Mesenchymal stem cell (in vitro differentiated cells and primary cell): ENCODE measurements at regions not wholly inside any gene's neighbourhood (a gene's known extent, or its start where the extent isn't known, plus 50 kb on each side); places are given as distances from the start of the nearest gene placed in this dataset.

Source experiments
- DNase-seq: peaks from one replicate; pipeline ENCODE4 v3.0.0-alpha.2; 2013
- H2AFZ ChIP-seq: one replicate; pipeline ENCODE4 v1.6.1; 2013; ENCODE audit warnings: low read depth, mild to moderate bottlenecking, control low read depth, inconsistent platforms, low read length, moderate library complexity
- H2AK5ac ChIP-seq: 2 replicates; pipeline ENCODE4 v1.6.1; 2013; ENCODE audit warnings: low read length, moderate library complexity, mild to moderate bottlenecking, inconsistent platforms; ENCODE audit not compliant: severe bottlenecking
- H2BK120ac ChIP-seq: one replicate; pipeline ENCODE4 v1.6.1; 2013; ENCODE audit warnings: low read depth, mild to moderate bottlenecking, inconsistent platforms, low read length, moderate library complexity
- H2BK12ac ChIP-seq, 2 experiments: one replicate each; pipeline ENCODE4 v1.6.1; 2013; ENCODE audit warnings: inconsistent platforms in 2 of 2, low read length in 2 of 2, mild to moderate bottlenecking in 2 of 2, moderate library complexity in 2 of 2, control low read depth in 1 of 2
- H2BK15ac ChIP-seq: one replicate; pipeline ENCODE4 v1.6.1; 2013; ENCODE audit warnings: mild to moderate bottlenecking, low read depth, inconsistent platforms; ENCODE audit not compliant: poor library complexity, severe bottlenecking
- H2BK5ac ChIP-seq: 2 replicates; pipeline ENCODE4 v1.6.1; 2013; ENCODE audit warnings: low read depth, mild to moderate bottlenecking, low read length, control low read depth, inconsistent platforms; ENCODE audit not compliant: poor library complexity, severe bottlenecking
- H3K14ac ChIP-seq, 2 experiments: one replicate each; pipeline ENCODE4 v1.6.1; 2013; ENCODE audit warnings: inconsistent platforms in 2 of 2, low read length in 2 of 2, control low read depth in 1 of 2, mild to moderate bottlenecking in 1 of 2, moderate library complexity in 1 of 2
- H3K18ac ChIP-seq, 2 experiments: one replicate each; pipeline ENCODE4 v1.6.1; 2013; ENCODE audit warnings: inconsistent platforms in 2 of 2, low read length in 2 of 2, control low read depth in 1 of 2, low read depth in 1 of 2, mild to moderate bottlenecking in 1 of 2
- H3K23ac ChIP-seq, 2 experiments: one replicate each; pipeline ENCODE4 v1.6.1; 2013; ENCODE audit warnings: inconsistent platforms in 2 of 2, low read length in 2 of 2, mild to moderate bottlenecking in 2 of 2, moderate library complexity in 2 of 2, control low read depth in 1 of 2
- H3K27ac ChIP-seq: 2 replicates; pipeline ENCODE4 v1.5.1; 2013; ENCODE audit warnings: mild to moderate bottlenecking, moderate library complexity, low read length, control low read depth, inconsistent platforms; ENCODE audit not compliant: poor library complexity, severe bottlenecking
- H3K27me3 ChIP-seq, 2 experiments: 2 replicates each; pipeline versions ENCODE4 v1.6.1 to v1.7.0; 2013; ENCODE audit warnings: low read length in 2 of 2, mild to moderate bottlenecking in 2 of 2, moderate library complexity in 2 of 2, control low read depth in 1 of 2, inconsistent platforms in 1 of 2; ENCODE audit not compliant: control insufficient read depth in 1 of 2, insufficient read depth in 1 of 2
- H3K36me3 ChIP-seq, 2 experiments: 2 replicates each; pipeline versions ENCODE4 v1.6.1 to v1.7.0; 2013; ENCODE audit warnings: low read length in 2 of 2, control low read depth in 1 of 2, inconsistent platforms in 1 of 2, low read depth in 1 of 2, mild to moderate bottlenecking in 1 of 2; ENCODE audit not compliant: insufficient read depth in 2 of 2, control insufficient read depth in 1 of 2
- H3K4ac ChIP-seq, 2 experiments: one replicate each; pipeline ENCODE4 v1.6.1; 2013; ENCODE audit warnings: inconsistent platforms in 2 of 2, low read length in 2 of 2, mild to moderate bottlenecking in 2 of 2, moderate library complexity in 2 of 2, control low read depth in 1 of 2, low read depth in 1 of 2
- H3K4me1 ChIP-seq: 2 replicates; pipeline ENCODE4 v1.6.1; 2013; ENCODE audit warnings: low read depth, low read length, control low read depth; ENCODE audit not compliant: control insufficient read depth, insufficient read depth
- H3K4me2 ChIP-seq: 2 replicates; pipeline ENCODE4 v1.6.1; 2013; ENCODE audit warnings: low read length, mild to moderate bottlenecking, inconsistent platforms; ENCODE audit not compliant: poor library complexity, severe bottlenecking
- H3K4me3 ChIP-seq, 2 experiments: 2 replicates each; pipeline versions ENCODE4 v1.5.1 to v1.7.0; 2013; ENCODE audit warnings: low read length in 2 of 2, mild to moderate bottlenecking in 2 of 2, control low read depth in 1 of 2, low read depth in 1 of 2; ENCODE audit not compliant: insufficient read depth in 1 of 2
- H3K79me1 ChIP-seq: replicated peaks from 2 replicates; pipeline ENCODE4 v1.6.1; 2013; ENCODE audit warnings: mild to moderate bottlenecking, control low read depth, low read length, inconsistent platforms; ENCODE audit not compliant: poor library complexity, severe bottlenecking
- H3K9ac ChIP-seq: 2 replicates; pipeline ENCODE4 v1.7.0; 2013; ENCODE audit warnings: mild to moderate bottlenecking, low read length, moderate library complexity
- H3K9me3 ChIP-seq: 2 replicates; pipeline ENCODE4 v1.7.0; 2013; ENCODE audit warnings: mild to moderate bottlenecking, low read length; ENCODE audit not compliant: control insufficient read depth
- H4K8ac ChIP-seq: one replicate; pipeline ENCODE4 v1.6.1; 2013; ENCODE audit warnings: inconsistent platforms, mild to moderate bottlenecking, low read length, moderate library complexity
- H4K91ac ChIP-seq: one replicate; pipeline ENCODE4 v1.6.1; 2013; ENCODE audit warnings: mild to moderate bottlenecking, low read length, inconsistent platforms
- WGBS: methylation state at CpG from one replicate; pipeline ENCODE4 v1.1.7; 2013; ENCODE audit warnings: mixed read lengths; 5-methylcytosine and 5-hydroxymethylcytosine counted together

GRCh38 chr1:217260676-217261075, 370.2 kb downstream of the GPATCH2 start:
- H2AK5ac ChIP-seq = no peak overlapping the region
- no peak overlapping the region for H4K8ac ChIP-seq
- H3K4me2 ChIP-seq = no peak overlapping the region
- H3K23ac ChIP-seq = no peak overlapping the region
- H3K9ac ChIP-seq = no peak overlapping the region
- no peak overlapping the region for H2BK12ac ChIP-seq
- no peaks in the 10 kb centered on the region for H3K27me3 ChIP-seq
- H3K14ac ChIP-seq = no peak overlapping the region
- H3K27ac ChIP-seq = no peak overlapping the region
- H2AFZ ChIP-seq = no peak overlapping the region
- H2BK15ac ChIP-seq = no peak overlapping the region
- no peaks in the 10 kb centered on the region for H3K79me1 ChIP-seq
- H3K36me3 ChIP-seq = no peaks in the 10 kb centered on the region
- H3K4ac ChIP-seq = no peak overlapping the region
- no peak for DNase-seq
- no peak overlapping the region for H3K18ac ChIP-seq
- no peaks in the 10 kb centered on the region for H3K4me1 ChIP-seq
- no peak overlapping the region for H3K4me3 ChIP-seq
- no peak overlapping the region for H2BK120ac ChIP-seq
- H4K91ac ChIP-seq = no peak overlapping the region
- no peak overlapping the region for H2BK5ac ChIP-seq
- WGBS = 100% methylated on average over 1 of the region's 1 CpG
- no peaks in the 10 kb centered on the region for H3K9me3 ChIP-seq

DNA sequence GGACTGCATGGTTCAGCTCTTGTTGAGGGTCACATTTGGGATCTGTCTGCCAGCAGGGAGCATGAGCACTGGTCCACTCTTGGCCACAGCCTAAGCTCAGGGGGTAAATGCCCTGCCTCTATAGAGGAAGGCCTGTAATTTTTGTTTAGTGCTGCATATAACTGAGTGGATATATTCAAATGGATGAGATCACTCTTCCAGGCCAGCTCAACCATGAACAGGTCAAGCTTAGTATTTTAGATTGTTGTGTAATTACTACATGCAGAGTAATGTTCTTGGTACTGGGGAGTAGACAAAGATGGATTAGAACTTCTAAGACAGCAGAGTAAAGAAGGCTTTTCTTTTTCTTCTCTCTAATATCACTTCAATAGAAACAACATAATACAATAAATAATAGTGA, 376.9 kb downstream of the GPATCH2 start:
- H2BK5ac ChIP-seq = no peak overlapping the region
- H3K9ac ChIP-seq = no peak overlapping the region
- no peak overlapping the region for H2BK15ac ChIP-seq
- H3K9me3 ChIP-seq = peaks cover 2% of the 10 kb centered on the region
- H3K4ac ChIP-seq = no peak overlapping the region
- no peaks in the 10 kb centered on the region for H3K27me3 ChIP-seq
- no peak overlapping the region for H3K4me3 ChIP-seq
- no peak overlapping the region for H2BK120ac ChIP-seq
- H3K18ac ChIP-seq = no peak overlapping the region
- H3K4me1 ChIP-seq = no peaks in the 10 kb centered on the region
- no peak overlapping the region for H2BK12ac ChIP-seq
- H3K14ac ChIP-seq = no peak overlapping the region
- no peaks in the 10 kb centered on the region for H3K36me3 ChIP-seq
- H4K8ac ChIP-seq = no peak overlapping the region
- no peak overlapping the region for H2AFZ ChIP-seq
- no peak overlapping the region for H3K4me2 ChIP-seq
- no peak overlapping the region for H4K91ac ChIP-seq
- no peak overlapping the region for H3K23ac ChIP-seq
- H3K79me1 ChIP-seq = no peaks in the 10 kb centered on the region
- no peak overlapping the region for H3K27ac ChIP-seq
- DNase-seq = no peak
- H2AK5ac ChIP-seq = no peak overlapping the region

DNA sequence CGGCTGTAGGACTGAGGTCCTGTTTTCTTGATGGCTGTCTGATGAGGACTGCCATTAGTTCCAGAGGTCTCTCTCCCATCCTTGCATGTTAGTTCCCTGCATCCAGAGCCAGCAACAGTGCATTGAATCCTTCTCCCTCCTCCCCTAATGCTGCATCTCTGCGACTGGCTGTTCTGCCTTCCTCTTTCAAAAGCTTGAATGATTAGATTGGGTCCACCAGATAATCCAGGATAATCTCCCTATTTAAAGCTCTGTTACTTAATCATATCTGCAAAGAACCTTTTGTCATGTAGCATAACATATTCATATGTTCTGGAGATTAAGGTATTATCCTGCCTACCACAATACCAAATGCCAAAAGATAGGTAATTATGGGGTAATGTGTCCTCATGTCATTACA, 377.5 kb downstream of the GPATCH2 start:
- H2BK15ac ChIP-seq = no peak overlapping the region
- no peak overlapping the region for H3K27ac ChIP-seq
- H3K4ac ChIP-seq = no peak overlapping the region
- no peak overlapping the region for H3K18ac ChIP-seq
- no peak overlapping the region for H3K14ac ChIP-seq
- peaks cover 2% of the 10 kb centered on the region for H3K9me3 ChIP-seq
- no peak overlapping the region for H3K4me2 ChIP-seq
- no peaks in the 10 kb centered on the region for H3K36me3 ChIP-seq
- H3K27me3 ChIP-seq = no peaks in the 10 kb centered on the region
- no peaks in the 10 kb centered on the region for H3K4me1 ChIP-seq
- H4K8ac ChIP-seq = no peak overlapping the region
- no peak overlapping the region for H2AK5ac ChIP-seq
- no peak for DNase-seq
- 88% methylated on average over 2 of the region's 2 CpGs for WGBS
- H4K91ac ChIP-seq = no peak overlapping the region
- no peaks in the 10 kb centered on the region for H3K79me1 ChIP-seq
- H3K4me3 ChIP-seq = no peak overlapping the region
- no peak overlapping the region for H2AFZ ChIP-seq
- H3K9ac ChIP-seq = no peak overlapping the region
- no peak overlapping the region for H3K23ac ChIP-seq
- no peak overlapping the region for H2BK5ac ChIP-seq
- no peak overlapping the region for H2BK12ac ChIP-seq
- H2BK120ac ChIP-seq = no peak overlapping the region

- WGBS = 73% methylated on average over 1 of the region's 1 CpG
These were observed 379.8 kb downstream of the GPATCH2 start for GRCh38 chr1:217251121-217251520.

More at GRCh38 chr1:217251121-217251520, 379.8 kb downstream of the GPATCH2 start:
- H2BK5ac ChIP-seq = no peak overlapping the region
- no peak overlapping the region for H2BK12ac ChIP-seq
- H3K9me3 ChIP-seq = peaks cover 2% of the 10 kb centered on the region
- H3K4ac ChIP-seq = no peak overlapping the region
- H3K23ac ChIP-seq = no peak overlapping the region
- no peak overlapping the region for H2BK120ac ChIP-seq
- H3K4me1 ChIP-seq = no peaks in the 10 kb centered on the region
- no peak overlapping the region for H2BK15ac ChIP-seq
- no peaks in the 10 kb centered on the region for H3K36me3 ChIP-seq
- H3K79me1 ChIP-seq = no peaks in the 10 kb centered on the region
- no peak overlapping the region for H4K8ac ChIP-seq
- no peak overlapping the region for H2AFZ ChIP-seq
- no peak for DNase-seq
- H3K27ac ChIP-seq = no peak overlapping the region
- no peak overlapping the region for H2AK5ac ChIP-seq
- no peak overlapping the region for H3K14ac ChIP-seq
- no peak overlapping the region for H4K91ac ChIP-seq
- H3K4me3 ChIP-seq = no peak overlapping the region
- no peaks in the 10 kb centered on the region for H3K27me3 ChIP-seq
- H3K9ac ChIP-seq = no peak overlapping the region
- H3K4me2 ChIP-seq = no peak overlapping the region
- H3K18ac ChIP-seq = no peak overlapping the region
